C4-2B (cell line): ENCODE measurements at regions not wholly inside any gene's neighbourhood (a gene's known extent, or its start where the extent isn't known, plus 50 kb on each side); places are given as distances from the start of the nearest gene placed in this dataset.

ENCODE experiments used
- ZFX ChIP-seq: fragments of 450-650 bp; IDR thresholded peaks from 2 replicates; pipeline ENCODE4 v1.6.1; 2017
- TF ChIP-seq, protein P1 (sequence below): fragments of 450-650 bp; conservative IDR thresholded peaks from 2 replicates; pipeline ENCODE4 v1.5.1; 2017; ENCODE audit warnings: mild to moderate bottlenecking

- TF ChIP-seq, protein P1, sequence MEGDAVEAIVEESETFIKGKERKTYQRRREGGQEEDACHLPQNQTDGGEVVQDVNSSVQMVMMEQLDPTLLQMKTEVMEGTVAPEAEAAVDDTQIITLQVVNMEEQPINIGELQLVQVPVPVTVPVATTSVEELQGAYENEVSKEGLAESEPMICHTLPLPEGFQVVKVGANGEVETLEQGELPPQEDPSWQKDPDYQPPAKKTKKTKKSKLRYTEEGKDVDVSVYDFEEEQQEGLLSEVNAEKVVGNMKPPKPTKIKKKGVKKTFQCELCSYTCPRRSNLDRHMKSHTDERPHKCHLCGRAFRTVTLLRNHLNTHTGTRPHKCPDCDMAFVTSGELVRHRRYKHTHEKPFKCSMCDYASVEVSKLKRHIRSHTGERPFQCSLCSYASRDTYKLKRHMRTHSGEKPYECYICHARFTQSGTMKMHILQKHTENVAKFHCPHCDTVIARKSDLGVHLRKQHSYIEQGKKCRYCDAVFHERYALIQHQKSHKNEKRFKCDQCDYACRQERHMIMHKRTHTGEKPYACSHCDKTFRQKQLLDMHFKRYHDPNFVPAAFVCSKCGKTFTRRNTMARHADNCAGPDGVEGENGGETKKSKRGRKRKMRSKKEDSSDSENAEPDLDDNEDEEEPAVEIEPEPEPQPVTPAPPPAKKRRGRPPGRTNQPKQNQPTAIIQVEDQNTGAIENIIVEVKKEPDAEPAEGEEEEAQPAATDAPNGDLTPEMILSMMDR, result no peak
- no peak for TF ChIP-seq ZFX
Measured at GRCh38 chr2:236718207-236718992, 148.8 kb downstream of the ACKR3 start.
